Thyroid gland (tissue), 4 donors: ENCODE measurements at regions not wholly inside any gene's neighbourhood (a gene's known extent, or its start where the extent isn't known, plus 50 kb on each side); places are given as distances from the start of the nearest gene placed in this dataset.

Source experiments
- POLR2A ChIP-seq, 2 donors: fragments of 450-650 bp; IDR thresholded peaks; one replicate each; pipeline ENCODE4 v1.6.1; 2017; ENCODE audit warnings: antibody characterized with exemption in 2 of 2, mild to moderate bottlenecking in 2 of 2, moderate library complexity in 1 of 2
- TF ChIP-seq, protein P1 (sequence below), 6 experiments: fragments of 200-600 bp in 3 of 6; fragments of 450-650 bp in 3 of 6; sonication (generic) in 3 of 6; IDR thresholded peaks; one replicate each; pipeline ENCODE4 v1.5.1; 2016 to 2019; ENCODE audit warnings: antibody characterized with exemption in 6 of 6, mild to moderate bottlenecking in 2 of 6, inconsistent platforms in 1 of 6, moderate library complexity in 1 of 6

DNA sequence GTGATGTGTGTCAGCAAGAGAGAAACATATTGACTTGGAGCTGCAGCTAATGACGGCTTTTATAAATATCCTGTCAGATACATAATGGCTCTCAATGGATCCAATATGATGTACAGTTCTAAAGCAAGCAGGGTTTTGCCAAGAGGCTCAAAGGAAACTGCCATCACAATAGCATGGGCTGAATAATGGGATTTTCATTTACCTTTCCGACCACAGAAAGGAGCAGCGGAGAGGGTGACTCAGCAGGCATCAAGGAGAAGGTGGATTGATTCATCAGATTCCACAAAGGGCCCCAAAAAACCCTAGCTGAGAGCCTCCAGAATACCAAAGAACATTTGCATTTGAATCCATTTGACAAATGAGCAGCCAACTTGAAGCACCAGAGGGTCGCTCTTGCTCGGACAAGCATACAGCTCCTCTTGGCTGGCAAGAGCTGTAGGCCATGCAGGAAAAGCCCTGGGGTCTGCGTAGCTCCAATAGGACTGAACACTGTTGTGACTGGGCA is 355.7 kb upstream of the NOCT start:
- TF ChIP-seq, protein P1, sequence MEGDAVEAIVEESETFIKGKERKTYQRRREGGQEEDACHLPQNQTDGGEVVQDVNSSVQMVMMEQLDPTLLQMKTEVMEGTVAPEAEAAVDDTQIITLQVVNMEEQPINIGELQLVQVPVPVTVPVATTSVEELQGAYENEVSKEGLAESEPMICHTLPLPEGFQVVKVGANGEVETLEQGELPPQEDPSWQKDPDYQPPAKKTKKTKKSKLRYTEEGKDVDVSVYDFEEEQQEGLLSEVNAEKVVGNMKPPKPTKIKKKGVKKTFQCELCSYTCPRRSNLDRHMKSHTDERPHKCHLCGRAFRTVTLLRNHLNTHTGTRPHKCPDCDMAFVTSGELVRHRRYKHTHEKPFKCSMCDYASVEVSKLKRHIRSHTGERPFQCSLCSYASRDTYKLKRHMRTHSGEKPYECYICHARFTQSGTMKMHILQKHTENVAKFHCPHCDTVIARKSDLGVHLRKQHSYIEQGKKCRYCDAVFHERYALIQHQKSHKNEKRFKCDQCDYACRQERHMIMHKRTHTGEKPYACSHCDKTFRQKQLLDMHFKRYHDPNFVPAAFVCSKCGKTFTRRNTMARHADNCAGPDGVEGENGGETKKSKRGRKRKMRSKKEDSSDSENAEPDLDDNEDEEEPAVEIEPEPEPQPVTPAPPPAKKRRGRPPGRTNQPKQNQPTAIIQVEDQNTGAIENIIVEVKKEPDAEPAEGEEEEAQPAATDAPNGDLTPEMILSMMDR (IDR thresholded peaks at IDR 0.05) = no peak
- TF ChIP-seq POLR2A (IDR thresholded peaks at IDR 0.05) = no peak
